Neural cell (in vitro differentiated cells): ENCODE measurements at regions not wholly inside any gene's neighbourhood (a gene's known extent, or its start where the extent isn't known, plus 50 kb on each side); places are given as distances from the start of the nearest gene placed in this dataset.

Experiments
- EP300 ChIP-seq: fragments of 450-650 bp; conservative IDR thresholded peaks from 2 replicates; pipeline ENCODE4 v1.6.1; 2014; ENCODE audit warnings: antibody characterized with exemption, mild to moderate bottlenecking, moderate library complexity; ENCODE audit not compliant: poor library complexity, severe bottlenecking
- EZH2 ChIP-seq: fragments of 200-600, 300-800 bp; shearing (Covaris generic), sonication (generic); IDR thresholded peaks from 2 replicates; pipeline ENCODE4 v1.6.1; 2014; ENCODE audit warnings: antibody characterized with exemption, low read length, borderline replicate concordance, mild to moderate bottlenecking; ENCODE audit not compliant: insufficient read depth, poor library complexity, severe bottlenecking
- MXI1 ChIP-seq: fragments of 450-650 bp; conservative IDR thresholded peaks from 2 replicates; pipeline ENCODE4 v1.6.1; 2014; ENCODE audit warnings: antibody characterized with exemption, mild to moderate bottlenecking; ENCODE audit not compliant: poor library complexity, severe bottlenecking
- POLR2AphosphoS5 ChIP-seq: IDR thresholded peaks from 2 replicates; pipeline ENCODE4 v1.6.1; 2012
- RAD21 ChIP-seq: fragments of 450-650 bp; conservative IDR thresholded peaks from 2 replicates; pipeline ENCODE4 v1.6.1; 2014; ENCODE audit warnings: antibody characterized with exemption, mild to moderate bottlenecking, moderate library complexity
- SMC3 ChIP-seq: fragments of 450-650 bp; conservative IDR thresholded peaks from 2 replicates; pipeline ENCODE4 v1.6.1; 2014; ENCODE audit warnings: antibody characterized with exemption, mild to moderate bottlenecking, moderate library complexity; ENCODE audit not compliant: poor library complexity
- TAF1 ChIP-seq: IDR thresholded peaks from 2 replicates; pipeline ENCODE4 v1.6.1; 2012; ENCODE audit warnings: low read depth
- TF ChIP-seq, protein P1 (sequence below): fragments of 450-650 bp; IDR thresholded peaks from 2 replicates; pipeline ENCODE4 v1.5.1; 2014; ENCODE audit warnings: antibody characterized with exemption, mild to moderate bottlenecking, moderate library complexity; ENCODE audit not compliant: poor library complexity, severe bottlenecking
- TF ChIP-seq, protein P2 (sequence below): IDR thresholded peaks from 2 replicates; pipeline ENCODE4 v1.6.1; 2012; ENCODE audit warnings: borderline replicate concordance

DNA sequence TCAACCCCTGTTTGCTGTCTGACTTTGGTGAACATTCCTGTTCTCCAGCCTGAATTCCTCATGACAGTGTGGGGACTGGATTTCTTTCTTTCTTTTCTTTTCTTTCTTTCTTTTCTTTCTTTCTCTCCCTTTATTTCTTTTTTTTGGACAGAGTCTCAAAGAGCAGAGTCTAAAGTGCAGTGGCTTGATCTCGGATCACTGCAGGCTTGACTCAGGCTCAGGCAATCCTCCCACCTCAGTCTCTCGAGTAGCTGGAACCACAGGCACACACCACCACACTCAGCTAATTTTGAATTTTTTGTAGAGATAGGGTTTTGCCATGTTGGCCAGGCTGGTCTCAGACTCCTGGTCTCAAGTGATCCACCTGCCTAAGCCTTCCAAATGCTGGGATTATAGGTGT, 63.1 kb downstream of the RPUSD4 start:
- TF ChIP-seq, protein P1, sequence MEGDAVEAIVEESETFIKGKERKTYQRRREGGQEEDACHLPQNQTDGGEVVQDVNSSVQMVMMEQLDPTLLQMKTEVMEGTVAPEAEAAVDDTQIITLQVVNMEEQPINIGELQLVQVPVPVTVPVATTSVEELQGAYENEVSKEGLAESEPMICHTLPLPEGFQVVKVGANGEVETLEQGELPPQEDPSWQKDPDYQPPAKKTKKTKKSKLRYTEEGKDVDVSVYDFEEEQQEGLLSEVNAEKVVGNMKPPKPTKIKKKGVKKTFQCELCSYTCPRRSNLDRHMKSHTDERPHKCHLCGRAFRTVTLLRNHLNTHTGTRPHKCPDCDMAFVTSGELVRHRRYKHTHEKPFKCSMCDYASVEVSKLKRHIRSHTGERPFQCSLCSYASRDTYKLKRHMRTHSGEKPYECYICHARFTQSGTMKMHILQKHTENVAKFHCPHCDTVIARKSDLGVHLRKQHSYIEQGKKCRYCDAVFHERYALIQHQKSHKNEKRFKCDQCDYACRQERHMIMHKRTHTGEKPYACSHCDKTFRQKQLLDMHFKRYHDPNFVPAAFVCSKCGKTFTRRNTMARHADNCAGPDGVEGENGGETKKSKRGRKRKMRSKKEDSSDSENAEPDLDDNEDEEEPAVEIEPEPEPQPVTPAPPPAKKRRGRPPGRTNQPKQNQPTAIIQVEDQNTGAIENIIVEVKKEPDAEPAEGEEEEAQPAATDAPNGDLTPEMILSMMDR: no peak
- TF ChIP-seq RAD21 (no peak), EZH2 (no peak), TAF1 (no peak), POLR2AphosphoS5 (no peak), MXI1 (no peak), EP300 (no peak), SMC3 (no peak)
- TF ChIP-seq, protein P2, sequence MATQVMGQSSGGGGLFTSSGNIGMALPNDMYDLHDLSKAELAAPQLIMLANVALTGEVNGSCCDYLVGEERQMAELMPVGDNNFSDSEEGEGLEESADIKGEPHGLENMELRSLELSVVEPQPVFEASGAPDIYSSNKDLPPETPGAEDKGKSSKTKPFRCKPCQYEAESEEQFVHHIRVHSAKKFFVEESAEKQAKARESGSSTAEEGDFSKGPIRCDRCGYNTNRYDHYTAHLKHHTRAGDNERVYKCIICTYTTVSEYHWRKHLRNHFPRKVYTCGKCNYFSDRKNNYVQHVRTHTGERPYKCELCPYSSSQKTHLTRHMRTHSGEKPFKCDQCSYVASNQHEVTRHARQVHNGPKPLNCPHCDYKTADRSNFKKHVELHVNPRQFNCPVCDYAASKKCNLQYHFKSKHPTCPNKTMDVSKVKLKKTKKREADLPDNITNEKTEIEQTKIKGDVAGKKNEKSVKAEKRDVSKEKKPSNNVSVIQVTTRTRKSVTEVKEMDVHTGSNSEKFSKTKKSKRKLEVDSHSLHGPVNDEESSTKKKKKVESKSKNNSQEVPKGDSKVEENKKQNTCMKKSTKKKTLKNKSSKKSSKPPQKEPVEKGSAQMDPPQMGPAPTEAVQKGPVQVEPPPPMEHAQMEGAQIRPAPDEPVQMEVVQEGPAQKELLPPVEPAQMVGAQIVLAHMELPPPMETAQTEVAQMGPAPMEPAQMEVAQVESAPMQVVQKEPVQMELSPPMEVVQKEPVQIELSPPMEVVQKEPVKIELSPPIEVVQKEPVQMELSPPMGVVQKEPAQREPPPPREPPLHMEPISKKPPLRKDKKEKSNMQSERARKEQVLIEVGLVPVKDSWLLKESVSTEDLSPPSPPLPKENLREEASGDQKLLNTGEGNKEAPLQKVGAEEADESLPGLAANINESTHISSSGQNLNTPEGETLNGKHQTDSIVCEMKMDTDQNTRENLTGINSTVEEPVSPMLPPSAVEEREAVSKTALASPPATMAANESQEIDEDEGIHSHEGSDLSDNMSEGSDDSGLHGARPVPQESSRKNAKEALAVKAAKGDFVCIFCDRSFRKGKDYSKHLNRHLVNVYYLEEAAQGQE: no peak
